Ovary (tissue), 7 donors: ENCODE measurements at regions not wholly inside any gene's neighbourhood (a gene's known extent, or its start where the extent isn't known, plus 50 kb on each side); places are given as distances from the start of the nearest gene placed in this dataset.

Source experiments
- DNase-seq, 5 donors: peaks; one replicate each; pipeline ENCODE4 v3.0.0-alpha.2; 2019 to 2020
- H3K27ac ChIP-seq, 2 donors: fragments of 200-600 bp; one replicate each; pipeline versions ENCODE4 v1.5.1 to v1.8.0; 2019 to 2022
- H3K27me3 ChIP-seq: fragments of 200-600 bp; one replicate; pipeline ENCODE4 v1.8.0; 2022
- H3K36me3 ChIP-seq: fragments of 200-600 bp; sonication (generic); one replicate; pipeline ENCODE4 v1.5.1; 2019
- H3K4me1 ChIP-seq: one replicate; pipeline ENCODE4 v1.8.1; 2013; ENCODE audit warnings: mild to moderate bottlenecking, moderate library complexity; ENCODE audit not compliant: insufficient read depth
- H3K4me3 ChIP-seq: fragments of 200-600 bp; sonication (generic); one replicate; pipeline ENCODE4 v1.5.1; 2017
- H3K9me3 ChIP-seq, 2 donors: fragments of 200-600 bp in 1 of 2; sonication (generic) in 1 of 2; one replicate each; pipeline versions ENCODE4 v1.5.1 to v1.8.1; 2013 to 2019; ENCODE audit warnings: mild to moderate bottlenecking in 1 of 2, moderate library complexity in 1 of 2
- CTCF ChIP-seq, 3 donors: fragments of 450-650 bp in 2 of 3; fragments of 200-600 bp in 1 of 3; IDR thresholded peaks; one replicate each; pipeline versions ENCODE4 v1.5.1 to v1.8.0; 2016 to 2022; ENCODE audit warnings: antibody characterized with exemption in 3 of 3, mild to moderate bottlenecking in 1 of 3
- EP300 ChIP-seq: sonication (generic); formaldehyde crosslinking; IDR thresholded peaks from one replicate; pipeline ENCODE4 v1.6.1; 2017; ENCODE audit warnings: antibody characterized with exemption
- POLR2A ChIP-seq: fragments of 450-650 bp; IDR thresholded peaks from one replicate; pipeline ENCODE4 v1.6.1; 2017; ENCODE audit warnings: antibody characterized with exemption, mild to moderate bottlenecking, moderate library complexity
- WGBS, 3 donors: extraction: QIAGEN DNeasy Blood & Tissue Kit in 1 of 3; methylation state at CpG; one replicate each; pipeline versions ENCODE4 v1.1.5 to v1.1.7; 2013 to 2017; 5-methylcytosine and 5-hydroxymethylcytosine counted together
- intact Hi-C, 4 donors: fragments of 100-400 bp; cut with DNase I; formaldehyde crosslinking; loops; one replicate each; pipeline versions ENCODE4 v1.11.0 to v1.15.1; 2022 to 2023
- donor health status: DM: no; HTN: no; CAD: no; lungs with moderate emphysema.
- donor health status: DM: no; HTN: no; CAD: no.
- donor health status: Bipolar disorder and iron deficiency.
- donor health status: DM: no; HTN: no; CAD: no.
- donor health status: DM: yes; HTN: yes; CAD: no.

GRCh38 chr2:204373942-204374341 is 171.3 kb upstream of the PARD3B start:
- no peaks in the 10 kb centered on the region for H3K9me3 ChIP-seq
- TF ChIP-seq CTCF (IDR thresholded peaks at IDR 0.05): no peak
- TF ChIP-seq EP300: no peak
- no peak for TF ChIP-seq POLR2A
- no peak for DNase-seq
- H3K4me3 ChIP-seq: no peak overlapping the region
- H3K27ac ChIP-seq: no peak overlapping the region
- no peaks in the 10 kb centered on the region for H3K27me3 ChIP-seq
- intact Hi-C loops: no loop called here
- H3K36me3 ChIP-seq: no peaks in the 10 kb centered on the region
- H3K4me1 ChIP-seq: no peaks in the 10 kb centered on the region

- no peak overlapping the region for H3K4me3 ChIP-seq
- no peak overlapping the region for H3K27ac ChIP-seq
- H3K27me3 ChIP-seq: no peaks in the 10 kb centered on the region
- intact Hi-C loops: no loop called here
- H3K9me3 ChIP-seq: no peaks in the 10 kb centered on the region
- H3K4me1 ChIP-seq: no peaks in the 10 kb centered on the region
- no peaks in the 10 kb centered on the region for H3K36me3 ChIP-seq
- no peak for DNase-seq
- 67 to 75% (median 70%) methylated on average over 5 of the region's 5 CpGs for WGBS, 3 donors
- no peak for TF ChIP-seq EP300
- no peak for TF ChIP-seq POLR2A
- TF ChIP-seq CTCF (IDR thresholded peaks at IDR 0.05): no peak
These were observed 165.0 kb upstream of the PARD3B start for GRCh38 chr2:204380141-204380881.

- Histone ChIP-seq H3K36me3 (no peaks in the 10 kb centered on the region), H3K4me3 (no peak overlapping the region), H3K9me3 (no peaks in the 10 kb centered on the region), H3K27me3 (no peaks in the 10 kb centered on the region), H3K4me1 (no peaks in the 10 kb centered on the region), H3K27ac (no peak overlapping the region)
- intact Hi-C loops: no loop called here
- TF ChIP-seq CTCF (IDR thresholded peaks at IDR 0.05): no peak
- TF ChIP-seq EP300: no peak
- TF ChIP-seq POLR2A: no peak
- 92 to 96% (median 95%) methylated on average over 2 of the region's 2 CpGs for WGBS, 3 donors
- DNase-seq: no peak
These were observed 158.6 kb upstream of the PARD3B start for GRCh38 chr2:204386668-204387067.

GRCh38 chr2:204389120-204389519 is 156.2 kb upstream of the PARD3B start:
- no peak for TF ChIP-seq CTCF (IDR thresholded peaks at IDR 0.05)
- TF ChIP-seq EP300: no peak
- TF ChIP-seq POLR2A: no peak
- WGBS, 3 donors: 91 to 100% (median 98%) methylated on average over 1 of the region's 1 CpG
- H3K4me1 ChIP-seq: no peaks in the 10 kb centered on the region
- no peak overlapping the region for H3K27ac ChIP-seq
- H3K9me3 ChIP-seq: no peaks in the 10 kb centered on the region
- no peaks in the 10 kb centered on the region for H3K27me3 ChIP-seq
- no peaks in the 10 kb centered on the region for H3K36me3 ChIP-seq
- no peak for DNase-seq
- H3K4me3 ChIP-seq: no peak overlapping the region
- intact Hi-C loops: no loop called here
